GM12891 (cell line): ENCODE measurements at regions not wholly inside any gene's neighbourhood (a gene's known extent, or its start where the extent isn't known, plus 50 kb on each side); places are given as distances from the start of the nearest gene placed in this dataset.

Source experiments
- PAX5 ChIP-seq: IDR thresholded peaks from 2 replicates; pipeline ENCODE4 v1.6.1; 2011; ENCODE audit warnings: low read length, moderate library complexity, mild to moderate bottlenecking; ENCODE audit not compliant: insufficient read depth, severe bottlenecking
- POLR2A ChIP-seq: IDR thresholded peaks from 2 replicates; pipeline ENCODE4 v1.6.1; 2011; ENCODE audit warnings: low read depth, low read length, control low read depth
- POLR2AphosphoS5 ChIP-seq: IDR thresholded peaks from 2 replicates; pipeline ENCODE4 v1.6.1; 2011; ENCODE audit warnings: low read depth, low read length, control low read depth
- POU2F2 ChIP-seq: IDR thresholded peaks from 2 replicates; pipeline ENCODE4 v1.6.1; 2011; ENCODE audit warnings: low read depth, mild to moderate bottlenecking, control low read depth, low read length, moderate library complexity
- SPI1 ChIP-seq: IDR thresholded peaks from 2 replicates; pipeline ENCODE4 v1.6.1; 2011; ENCODE audit warnings: low read depth, low read length, control low read depth
- TAF1 ChIP-seq: IDR thresholded peaks from 2 replicates; pipeline ENCODE4 v1.6.1; 2011; ENCODE audit warnings: low read depth, low read length, control low read depth

- TF ChIP-seq TAF1 (no peak), POLR2AphosphoS5 (no peak), POLR2A (no peak), POU2F2 (no peak), SPI1 (no peak), PAX5 (no peak)
Observed at GRCh38 chr3:28080716-28081115, 160.7 kb upstream of the CMC1 start.
